Adrenal gland (tissue), 5 donors: ENCODE measurements at regions not wholly inside any gene's neighbourhood (a gene's known extent, or its start where the extent isn't known, plus 50 kb on each side); places are given as distances from the start of the nearest gene placed in this dataset.

ENCODE experiments used
- POLR2A ChIP-seq, 2 donors: fragments of 450-650 bp; IDR thresholded peaks; one replicate each; pipeline ENCODE4 v1.6.1; 2017; ENCODE audit warnings: antibody characterized with exemption in 2 of 2, mild to moderate bottlenecking in 2 of 2, moderate library complexity in 1 of 2
- TF ChIP-seq, protein P1 (sequence below), 6 experiments: fragments of 450-650 bp in 4 of 6; fragments of 200-600 bp in 2 of 6; sonication (generic) in 1 of 6; IDR thresholded peaks; 1 replicate in 5 of 6; 2 replicates in 1 of 6; pipeline versions ENCODE4 v1.5.1 to v1.8.0; 2016 to 2021; ENCODE audit warnings: antibody characterized with exemption in 6 of 6, mild to moderate bottlenecking in 2 of 6, moderate library complexity in 1 of 6
- donor health status: DM: no; HTN: no; CAD: no.

- TF ChIP-seq POLR2A (IDR thresholded peaks at IDR 0.05) = no peak
- TF ChIP-seq, protein P1, sequence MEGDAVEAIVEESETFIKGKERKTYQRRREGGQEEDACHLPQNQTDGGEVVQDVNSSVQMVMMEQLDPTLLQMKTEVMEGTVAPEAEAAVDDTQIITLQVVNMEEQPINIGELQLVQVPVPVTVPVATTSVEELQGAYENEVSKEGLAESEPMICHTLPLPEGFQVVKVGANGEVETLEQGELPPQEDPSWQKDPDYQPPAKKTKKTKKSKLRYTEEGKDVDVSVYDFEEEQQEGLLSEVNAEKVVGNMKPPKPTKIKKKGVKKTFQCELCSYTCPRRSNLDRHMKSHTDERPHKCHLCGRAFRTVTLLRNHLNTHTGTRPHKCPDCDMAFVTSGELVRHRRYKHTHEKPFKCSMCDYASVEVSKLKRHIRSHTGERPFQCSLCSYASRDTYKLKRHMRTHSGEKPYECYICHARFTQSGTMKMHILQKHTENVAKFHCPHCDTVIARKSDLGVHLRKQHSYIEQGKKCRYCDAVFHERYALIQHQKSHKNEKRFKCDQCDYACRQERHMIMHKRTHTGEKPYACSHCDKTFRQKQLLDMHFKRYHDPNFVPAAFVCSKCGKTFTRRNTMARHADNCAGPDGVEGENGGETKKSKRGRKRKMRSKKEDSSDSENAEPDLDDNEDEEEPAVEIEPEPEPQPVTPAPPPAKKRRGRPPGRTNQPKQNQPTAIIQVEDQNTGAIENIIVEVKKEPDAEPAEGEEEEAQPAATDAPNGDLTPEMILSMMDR (IDR thresholded peaks at IDR 0.05) = no peak
Measured at GRCh38 chr1:222187566-222188332, 360.2 kb downstream of the HHIPL2 start.
